Dermis microvascular lymphatic vessel endothelial cell (primary cell): ENCODE measurements at regions not wholly inside any gene's neighbourhood (a gene's known extent, or its start where the extent isn't known, plus 50 kb on each side); places are given as distances from the start of the nearest gene placed in this dataset.
A peak's percentile ranks its signal among the peaks of the same experiment; 100 is the strongest.

Source experiments
- DNase-seq, 2 donors: peaks; one replicate each; pipeline versions ENCODE4 v3.0.0 to v3.0.0-alpha.2; 2010; ENCODE audit warnings: low read depth in 2 of 2

- no peak for DNase-seq
These were observed 179.3 kb downstream of the SEC16B start for GRCh38 chr1:177790566-177790965.

GRCh38 chr1:177789956-177790355 is 179.9 kb downstream of the SEC16B start:
- DNase-seq, result no peak

GRCh38 chr1:177786176-177786745 is 183.6 kb downstream of the SEC16B start:
- no peak for DNase-seq

- no peak for DNase-seq
These were observed 184.9 kb downstream of the SEC16B start for GRCh38 chr1:177784936-177785335.

- DNase-seq, result peak in 1 of 2 donors; percentile 16
These were observed 185.4 kb downstream of the SEC16B start for GRCh38 chr1:177784409-177784808.

- DNase-seq, result no peak
These were observed 186.8 kb downstream of the SEC16B start for GRCh38 chr1:177783051-177783450.

GRCh38 chr1:177780096-177780700 is 189.7 kb downstream of the SEC16B start:
- peak in 1 of 2 donors; percentile 36 for DNase-seq

GRCh38 chr1:177779166-177779965 is 190.5 kb downstream of the SEC16B start:
- no peak for DNase-seq

GRCh38 chr1:177775924-177776323 is 193.9 kb downstream of the SEC16B start:
- DNase-seq, result no peak

GRCh38 chr1:177772386-177772960 is 197.4 kb downstream of the SEC16B start:
- DNase-seq, result no peak

GRCh38 chr1:177771688-177772087 is 198.2 kb downstream of the SEC16B start:
- DNase-seq, result no peak

- no peak for DNase-seq
These were observed 199.8 kb downstream of the SEC16B start for GRCh38 chr1:177770096-177770495.

- DNase-seq, result no peak
These were observed 213.9 kb downstream of the SEC16B start for GRCh38 chr1:177755851-177756560.

GRCh38 chr1:177754603-177755002 is 215.3 kb downstream of the SEC16B start:
- no peak for DNase-seq

GRCh38 chr1:177753655-177754054 is 216.2 kb downstream of the SEC16B start:
- DNase-seq, result no peak

GRCh38 chr1:177748080-177748801 is 221.6 kb downstream of the SEC16B start:
- DNase-seq, result no peak

- no peak for DNase-seq
These were observed 223.7 kb downstream of the SEC16B start for GRCh38 chr1:177746155-177746554.

- no peak for DNase-seq
These were observed 225.0 kb downstream of the SEC16B start for GRCh38 chr1:177744906-177745305.

GRCh38 chr1:177741476-177741875 is 228.4 kb downstream of the SEC16B start:
- DNase-seq, result no peak

- DNase-seq, result no peak
These were observed 230.1 kb downstream of the SEC16B start for GRCh38 chr1:177739780-177740179.

GRCh38 chr1:177737456-177737855 is 232.4 kb downstream of the SEC16B start:
- no peak for DNase-seq
